ENCODE measurements at regions not wholly inside any gene's neighbourhood (a gene's known extent, or its start where the extent isn't known, plus 50 kb on each side); places are given as distances from the start of the nearest gene placed in this dataset.
"Not testable (repeated sequence)": the region's sequence is repeated elsewhere in the genome, so short reads cannot be mapped to it uniquely, and the experiment has no call there.

GRCh38 chr3:195985348-195985920 is 77.1 kb upstream of the TNK2 start:
- H3K27ac Mint-ChIP-seq, H3K27me3 Mint-ChIP-seq, H3K9me3 Mint-ChIP-seq, DNase-seq, CTCF ChIA-PET, H3K4me1 Mint-ChIP-seq, POLR2A ChIA-PET, H3K4me3 Mint-ChIP-seq: not testable (repeated sequence)
- H3K36me3 Mint-ChIP-seq (ENCODE audit: low read depth), result peaks cover 19% of the 10 kb centered on the region

DNA sequence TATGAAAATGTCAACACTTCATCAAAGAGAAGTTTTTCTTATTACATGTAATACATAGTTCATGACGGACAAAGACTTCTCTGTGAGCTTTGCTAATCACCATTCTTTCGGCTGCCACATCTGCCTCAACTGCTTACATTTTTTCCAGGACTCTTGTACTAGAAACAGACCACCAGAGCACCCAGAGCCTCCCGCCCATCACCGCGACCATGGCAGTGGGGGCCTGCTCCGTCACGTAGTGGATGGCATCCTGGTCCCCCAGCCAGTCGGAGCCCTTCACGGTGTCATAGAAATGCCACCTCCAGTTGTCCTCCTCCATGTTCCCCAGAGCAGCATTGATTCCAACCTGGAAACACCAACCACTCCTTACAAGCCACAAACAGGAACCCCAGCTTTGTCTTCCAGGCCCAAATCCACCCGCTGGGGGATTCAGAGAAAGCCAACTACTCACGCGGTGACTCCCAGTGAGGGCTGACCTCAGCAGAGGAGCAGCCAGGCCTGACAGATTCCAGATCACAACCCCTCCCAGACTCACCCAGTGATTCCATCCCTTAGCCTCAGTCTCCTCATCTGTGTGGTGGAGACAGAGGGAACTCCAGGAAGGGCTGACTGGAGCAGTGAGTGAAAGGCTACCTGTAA is 76.2 kb upstream of the TNK2 start:
- H3K27me3 Mint-ChIP-seq, DNase-seq, CTCF ChIA-PET, H3K9me3 Mint-ChIP-seq, POLR2A ChIA-PET, H3K4me1 Mint-ChIP-seq, H3K4me3 Mint-ChIP-seq, H3K27ac Mint-ChIP-seq: not testable (repeated sequence)
- peaks cover 23% of the 10 kb centered on the region for H3K36me3 Mint-ChIP-seq (ENCODE audit: low read depth)

GRCh38 chr3:195983880-195984279 is 75.5 kb upstream of the TNK2 start:
- POLR2A ChIA-PET, H3K27me3 Mint-ChIP-seq, H3K9me3 Mint-ChIP-seq, H3K4me1 Mint-ChIP-seq, H3K4me3 Mint-ChIP-seq, H3K27ac Mint-ChIP-seq, CTCF ChIA-PET, DNase-seq: not testable (repeated sequence)
- peaks cover 26% of the 10 kb centered on the region for H3K36me3 Mint-ChIP-seq (ENCODE audit: low read depth)

DNA sequence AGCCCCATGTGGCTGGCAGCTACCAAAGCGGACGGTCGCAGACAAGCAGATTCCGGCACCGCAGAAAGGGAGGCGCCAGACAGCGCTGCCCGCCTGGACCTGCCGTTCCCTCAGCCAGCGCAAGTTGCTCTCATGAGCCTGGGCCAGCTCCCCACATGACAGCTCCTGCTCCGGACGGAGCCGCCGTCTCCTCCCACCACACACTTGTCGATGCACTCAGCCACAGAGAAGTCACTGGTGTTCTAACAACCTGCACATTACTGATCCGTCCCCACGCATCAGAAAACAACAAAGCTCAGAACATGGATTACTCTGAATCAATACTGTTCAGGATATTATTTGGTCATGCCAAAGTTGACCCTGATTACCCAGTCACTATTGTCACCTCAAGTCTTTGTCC is 74.4 kb upstream of the TNK2 start:
- H3K4me3 Mint-ChIP-seq, H3K27ac Mint-ChIP-seq, H3K27me3 Mint-ChIP-seq, H3K9me3 Mint-ChIP-seq, H3K4me1 Mint-ChIP-seq, CTCF ChIA-PET, DNase-seq, POLR2A ChIA-PET: not testable (repeated sequence)
- H3K36me3 Mint-ChIP-seq (ENCODE audit: low read depth), result peaks cover 26% of the 10 kb centered on the region

GRCh38 chr3:195981778-195982177 is 73.4 kb upstream of the TNK2 start:
- H3K27ac Mint-ChIP-seq, H3K4me1 Mint-ChIP-seq, POLR2A ChIA-PET, H3K9me3 Mint-ChIP-seq, DNase-seq, H3K4me3 Mint-ChIP-seq, CTCF ChIA-PET, H3K27me3 Mint-ChIP-seq: not testable (repeated sequence)
- peaks cover 26% of the 10 kb centered on the region for H3K36me3 Mint-ChIP-seq (ENCODE audit: low read depth)

GRCh38 chr3:195979877-195980276 is 71.5 kb upstream of the TNK2 start:
- H3K27ac Mint-ChIP-seq, H3K27me3 Mint-ChIP-seq, CTCF ChIA-PET, H3K4me1 Mint-ChIP-seq, DNase-seq, H3K4me3 Mint-ChIP-seq, POLR2A ChIA-PET, H3K9me3 Mint-ChIP-seq: not testable (repeated sequence)
- H3K36me3 Mint-ChIP-seq (ENCODE audit: low read depth), result peaks cover 36% of the 10 kb centered on the region

DNA sequence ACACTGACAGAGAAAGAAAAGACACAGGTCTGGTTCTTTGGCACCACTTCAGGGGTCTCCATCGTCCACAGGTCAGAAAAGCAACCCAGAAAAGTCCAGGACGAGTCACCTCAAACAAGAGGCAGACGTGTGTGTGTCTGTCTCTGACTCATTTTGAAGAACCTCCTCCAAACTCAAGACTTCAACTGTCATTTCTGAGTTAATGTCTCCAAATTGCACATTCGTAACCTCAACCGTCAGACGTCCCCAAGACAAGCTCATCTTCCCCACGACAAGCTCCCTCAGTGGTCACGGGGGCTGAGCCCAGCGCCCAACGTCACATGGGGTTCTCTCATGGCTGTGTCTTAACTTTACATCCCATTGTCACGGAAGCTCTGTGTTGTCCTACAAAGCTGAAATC is 70.2 kb upstream of the TNK2 start:
- H3K27me3 Mint-ChIP-seq, CTCF ChIA-PET, H3K27ac Mint-ChIP-seq, DNase-seq, H3K4me1 Mint-ChIP-seq, H3K9me3 Mint-ChIP-seq, H3K4me3 Mint-ChIP-seq, POLR2A ChIA-PET: not testable (repeated sequence)
- H3K36me3 Mint-ChIP-seq (ENCODE audit: low read depth), result peaks cover 32% of the 10 kb centered on the region

DNA sequence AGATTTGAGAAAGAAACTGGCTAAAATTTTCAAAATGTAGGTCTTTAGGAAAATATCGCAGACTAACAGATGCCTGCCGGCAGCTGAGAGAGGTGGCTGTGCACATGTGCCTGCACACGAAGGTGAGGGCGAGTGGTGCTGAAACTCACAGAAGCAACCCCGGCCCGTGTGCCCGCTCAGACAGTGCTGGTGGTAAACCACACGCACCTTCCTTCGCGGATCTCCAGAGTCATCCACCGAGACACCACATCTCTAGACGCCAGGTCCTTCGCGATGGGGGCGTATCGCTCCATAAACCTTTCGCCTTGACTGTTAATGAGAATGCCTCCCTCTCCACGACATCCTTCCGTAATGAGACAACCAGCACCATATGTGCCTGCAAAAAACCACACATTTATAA is 68.5 kb upstream of the TNK2 start:
- POLR2A ChIA-PET, H3K4me1 Mint-ChIP-seq, H3K4me3 Mint-ChIP-seq, H3K27ac Mint-ChIP-seq, CTCF ChIA-PET, DNase-seq, H3K9me3 Mint-ChIP-seq, H3K27me3 Mint-ChIP-seq: not testable (repeated sequence)
- H3K36me3 Mint-ChIP-seq (ENCODE audit: low read depth), result peaks cover 22% of the 10 kb centered on the region

DNA sequence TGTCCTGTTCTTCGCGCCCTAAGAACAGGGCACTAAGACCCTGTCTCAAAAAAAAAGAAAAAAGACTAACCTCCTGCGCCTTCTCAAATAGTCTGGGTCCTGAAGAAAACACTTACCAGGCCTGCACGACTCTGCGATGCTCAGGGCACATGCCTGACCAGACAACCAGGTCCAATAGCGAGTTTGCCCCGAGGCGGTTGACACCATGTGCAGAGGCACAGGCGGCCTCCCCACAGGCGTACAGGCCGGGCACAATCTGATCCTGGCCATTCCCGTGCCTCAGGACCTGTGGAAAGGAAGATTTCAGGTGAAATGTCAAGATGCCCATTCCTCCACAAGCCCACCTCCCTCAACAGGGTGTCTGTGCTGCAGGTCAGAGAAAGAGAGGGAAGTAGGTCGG is 65.9 kb upstream of the TNK2 start:
- H3K27me3 Mint-ChIP-seq, H3K9me3 Mint-ChIP-seq, H3K4me1 Mint-ChIP-seq, DNase-seq, CTCF ChIA-PET, H3K27ac Mint-ChIP-seq, H3K4me3 Mint-ChIP-seq, POLR2A ChIA-PET: not testable (repeated sequence)
- peaks cover 27% of the 10 kb centered on the region for H3K36me3 Mint-ChIP-seq (ENCODE audit: low read depth)

- CTCF ChIA-PET, H3K9me3 Mint-ChIP-seq, DNase-seq, H3K27ac Mint-ChIP-seq, POLR2A ChIA-PET, H3K27me3 Mint-ChIP-seq, H3K4me3 Mint-ChIP-seq, H3K4me1 Mint-ChIP-seq: not testable (repeated sequence)
- peaks cover 29% of the 10 kb centered on the region for H3K36me3 Mint-ChIP-seq (ENCODE audit: low read depth)
Observed at GRCh38 chr3:195970873-195971272, 62.5 kb upstream of the TNK2 start.

DNA sequence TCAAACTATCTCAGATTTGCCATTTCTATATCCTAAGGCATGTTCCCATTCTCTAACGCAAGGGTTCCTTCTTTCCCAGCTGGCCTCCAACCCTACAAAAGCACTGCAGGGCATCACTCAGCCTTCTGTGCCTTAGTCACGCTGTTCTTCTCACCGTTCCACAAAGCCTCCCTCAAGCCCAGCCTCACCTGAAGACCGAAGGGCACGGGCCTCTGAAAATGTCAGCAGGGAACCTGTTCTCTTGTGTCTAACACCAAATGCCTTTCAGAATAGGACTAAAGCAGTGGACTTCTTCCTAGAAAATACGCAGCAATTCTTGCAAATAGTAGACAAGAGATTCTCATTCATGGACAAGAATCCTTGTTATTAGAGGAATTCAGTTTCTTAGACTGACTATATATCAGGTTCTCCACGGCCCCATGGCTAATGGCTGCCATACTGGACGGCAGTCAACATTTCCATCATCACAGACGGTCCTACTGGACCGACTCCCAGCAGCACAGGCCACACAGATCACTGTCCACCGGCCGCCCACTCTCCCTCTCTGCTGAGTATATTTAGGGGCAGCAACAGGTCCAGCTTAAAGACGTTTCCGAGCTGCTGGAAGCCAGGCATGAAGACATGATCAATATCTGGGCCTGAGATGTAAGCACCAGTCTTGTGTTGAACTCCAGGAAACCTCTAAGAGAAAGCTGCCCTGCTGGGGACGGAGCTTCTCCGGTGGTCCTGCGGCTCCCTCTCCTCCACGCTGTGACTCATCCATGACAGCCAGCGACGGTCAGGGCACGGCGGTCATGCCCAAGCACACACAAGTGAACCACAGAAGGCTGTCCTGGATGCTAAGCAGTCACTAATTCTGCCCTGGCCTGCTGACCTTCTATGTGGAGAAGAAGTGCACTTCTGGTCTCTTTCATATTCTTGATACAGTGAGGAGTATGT is 61.8 kb upstream of the TNK2 start:
- POLR2A ChIA-PET, H3K27ac Mint-ChIP-seq, H3K4me3 Mint-ChIP-seq, CTCF ChIA-PET, H3K27me3 Mint-ChIP-seq, DNase-seq, H3K9me3 Mint-ChIP-seq, H3K4me1 Mint-ChIP-seq: not testable (repeated sequence)
- peaks cover 26% of the 10 kb centered on the region for H3K36me3 Mint-ChIP-seq (ENCODE audit: low read depth)

DNA sequence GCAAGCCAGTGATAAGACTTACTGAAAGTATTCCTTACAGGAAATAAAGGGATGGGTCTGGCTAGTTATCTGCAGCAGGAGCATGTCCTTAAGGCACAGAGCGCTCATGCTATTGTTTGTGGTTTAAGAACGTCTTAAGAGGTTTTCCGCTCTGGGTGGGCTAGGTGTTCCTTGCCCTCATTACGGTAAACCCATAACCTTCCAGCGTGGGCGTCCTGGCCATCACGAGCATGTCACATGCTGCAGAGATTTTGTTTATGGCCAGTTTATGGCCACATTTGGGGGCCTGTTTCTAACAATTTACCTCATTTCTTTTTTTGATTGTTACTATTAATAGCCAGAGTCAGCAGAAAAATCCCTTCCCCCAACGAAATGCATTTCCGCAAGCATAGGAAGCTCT is 61.0 kb upstream of the TNK2 start:
- DNase-seq, H3K4me1 Mint-ChIP-seq, H3K27me3 Mint-ChIP-seq, CTCF ChIA-PET, H3K9me3 Mint-ChIP-seq, H3K27ac Mint-ChIP-seq, H3K4me3 Mint-ChIP-seq, POLR2A ChIA-PET: not testable (repeated sequence)
- H3K36me3 Mint-ChIP-seq (ENCODE audit: low read depth), result peaks cover 31% of the 10 kb centered on the region

GRCh38 chr3:195968104-195968503 is 59.8 kb upstream of the TNK2 start:
- H3K9me3 Mint-ChIP-seq, H3K4me1 Mint-ChIP-seq, DNase-seq, H3K27ac Mint-ChIP-seq, H3K4me3 Mint-ChIP-seq, H3K27me3 Mint-ChIP-seq, CTCF ChIA-PET, POLR2A ChIA-PET: not testable (repeated sequence)
- peaks cover 32% of the 10 kb centered on the region for H3K36me3 Mint-ChIP-seq (ENCODE audit: low read depth)

DNA sequence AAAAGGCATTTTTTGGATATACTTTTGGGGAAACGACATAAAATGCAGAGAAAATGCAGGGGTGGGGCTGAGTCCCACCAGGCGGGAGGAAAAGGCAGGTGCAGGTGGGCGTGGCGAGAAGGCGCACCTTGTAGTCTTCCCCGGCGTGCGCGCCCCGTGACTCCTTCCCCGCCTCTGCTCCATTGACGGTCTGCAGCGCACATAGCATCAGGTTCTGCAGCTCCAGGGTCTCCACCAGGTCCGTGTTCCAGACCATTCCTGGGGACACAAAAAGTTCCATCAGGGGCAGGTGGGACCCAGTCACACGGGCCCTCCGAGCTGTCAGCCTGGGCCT is 59.0 kb upstream of the TNK2 start:
- DNase-seq, POLR2A ChIA-PET, H3K9me3 Mint-ChIP-seq, CTCF ChIA-PET, H3K27me3 Mint-ChIP-seq, H3K4me1 Mint-ChIP-seq, H3K4me3 Mint-ChIP-seq, H3K27ac Mint-ChIP-seq: not testable (repeated sequence)
- peaks cover 34% of the 10 kb centered on the region for H3K36me3 Mint-ChIP-seq (ENCODE audit: low read depth)

Data from activated CD4-positive, alpha-beta memory T cell treated with anti-CD3 and anti-CD28 coated beads, Interleukin-2, amount 10 ng/mL, durations not matched to agents 7 days and 5 days (primary cell).